ENCODE measurements at regions not wholly inside any gene's neighbourhood (a gene's known extent, or its start where the extent isn't known, plus 50 kb on each side); places are given as distances from the start of the nearest gene placed in this dataset.
"Not testable (repeated sequence)": the region's sequence is repeated elsewhere in the genome, so short reads cannot be mapped to it uniquely, and the experiment has no call there.

GRCh38 chr20:19835533-19836222, 77.6 kb downstream of the RIN2 start:
- DNase-seq, result no peak

GRCh38 chr20:19838468-19838867, 80.4 kb downstream of the RIN2 start:
- no peak for DNase-seq

GRCh38 chr20:19839053-19839452, 81.0 kb downstream of the RIN2 start:
- no peak for DNase-seq

- no peak for DNase-seq
Measured at GRCh38 chr20:19840111-19840710, 82.2 kb downstream of the RIN2 start.

GRCh38 chr20:19841740-19842139, 83.7 kb downstream of the RIN2 start:
- DNase-seq, result no peak

- DNase-seq, result not testable (repeated sequence)
Measured at GRCh38 chr20:19844850-19845249, 86.8 kb downstream of the RIN2 start.

GRCh38 chr20:19847383-19847782, 89.3 kb downstream of the RIN2 start:
- no peak for DNase-seq

GRCh38 chr20:19849341-19850197, 91.5 kb downstream of the RIN2 start:
- DNase-seq, result no peak

GRCh38 chr20:19850198-19850533, 92.1 kb downstream of the RIN2 start:
- DNase-seq, result no peak

GRCh38 chr20:19851861-19852260, 93.8 kb downstream of the RIN2 start:
- DNase-seq, result no peak

- no peak for DNase-seq
Measured at GRCh38 chr20:19855416-19855815, 97.4 kb downstream of the RIN2 start.

- no peak for DNase-seq
Measured at GRCh38 chr20:19858466-19859371, 100.7 kb downstream of the RIN2 start.

- no peak for DNase-seq
Measured at GRCh38 chr20:19859444-19859843, 101.4 kb downstream of the RIN2 start.

GRCh38 chr20:19860737-19861136, 102.7 kb downstream of the RIN2 start:
- DNase-seq, result peak; percentile 63

GRCh38 chr20:19861147-19861759, 103.2 kb downstream of the RIN2 start:
- DNase-seq, result no peak

- DNase-seq, result no peak
Measured at GRCh38 chr20:19864130-19864529, 106.1 kb downstream of the RIN2 start.

- DNase-seq, result no peak
Measured at GRCh38 chr20:19866070-19866469, 108.0 kb downstream of the RIN2 start.

GRCh38 chr20:19867074-19867473, 109.0 kb downstream of the RIN2 start:
- DNase-seq, result no peak

GRCh38 chr20:19867940-19868371, 109.9 kb downstream of the RIN2 start:
- no peak for DNase-seq

GRCh38 chr20:19868441-19868840, 110.4 kb downstream of the RIN2 start:
- no peak for DNase-seq

GRCh38 chr20:19872001-19872400, 113.9 kb downstream of the RIN2 start:
- DNase-seq, result no peak

GRCh38 chr20:19874040-19874727, 116.1 kb downstream of the RIN2 start:
- no peak for DNase-seq

Data from kidney glomerular epithelial cell (primary cell).